B cell (primary cell): ENCODE measurements at regions not wholly inside any gene's neighbourhood (a gene's known extent, or its start where the extent isn't known, plus 50 kb on each side); places are given as distances from the start of the nearest gene placed in this dataset.

Experiments
- EZH2 ChIP-seq: IDR thresholded peaks from 2 replicates; pipeline ENCODE4 v1.6.1; 2012; ENCODE audit warnings: borderline replicate concordance, low read depth, mild to moderate bottlenecking, moderate library complexity, low read length; ENCODE audit not compliant: insufficient read depth, poor library complexity, severe bottlenecking
- TF ChIP-seq, protein P1 (sequence below): fragments of 200-600 bp; IDR thresholded peaks from one replicate; pipeline ENCODE4 v1.8.0; 2022; ENCODE audit warnings: antibody characterized with exemption, mild to moderate bottlenecking

- TF ChIP-seq EZH2, result no peak
- TF ChIP-seq, protein P1, sequence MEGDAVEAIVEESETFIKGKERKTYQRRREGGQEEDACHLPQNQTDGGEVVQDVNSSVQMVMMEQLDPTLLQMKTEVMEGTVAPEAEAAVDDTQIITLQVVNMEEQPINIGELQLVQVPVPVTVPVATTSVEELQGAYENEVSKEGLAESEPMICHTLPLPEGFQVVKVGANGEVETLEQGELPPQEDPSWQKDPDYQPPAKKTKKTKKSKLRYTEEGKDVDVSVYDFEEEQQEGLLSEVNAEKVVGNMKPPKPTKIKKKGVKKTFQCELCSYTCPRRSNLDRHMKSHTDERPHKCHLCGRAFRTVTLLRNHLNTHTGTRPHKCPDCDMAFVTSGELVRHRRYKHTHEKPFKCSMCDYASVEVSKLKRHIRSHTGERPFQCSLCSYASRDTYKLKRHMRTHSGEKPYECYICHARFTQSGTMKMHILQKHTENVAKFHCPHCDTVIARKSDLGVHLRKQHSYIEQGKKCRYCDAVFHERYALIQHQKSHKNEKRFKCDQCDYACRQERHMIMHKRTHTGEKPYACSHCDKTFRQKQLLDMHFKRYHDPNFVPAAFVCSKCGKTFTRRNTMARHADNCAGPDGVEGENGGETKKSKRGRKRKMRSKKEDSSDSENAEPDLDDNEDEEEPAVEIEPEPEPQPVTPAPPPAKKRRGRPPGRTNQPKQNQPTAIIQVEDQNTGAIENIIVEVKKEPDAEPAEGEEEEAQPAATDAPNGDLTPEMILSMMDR, result no peak
Observed at GRCh38 chr13:106263801-106264200, 271.7 kb downstream of the EFNB2 start.
